K562 (cell line): ENCODE measurements at regions not wholly inside any gene's neighbourhood (a gene's known extent, or its start where the extent isn't known, plus 50 kb on each side); places are given as distances from the start of the nearest gene placed in this dataset.

ENCODE experiments used
- ATAC-seq: fragments of 200-7000 bp; cut with Tn5 transposase; 3 replicates; pipeline ENCODE4 v1.9.1; 2020; ENCODE audit warnings: moderate library complexity
- BruUV-seq: library from RNA; stranded (reverse); fragments of 400-500 nt; replicated peaks from 2 replicates; lab custom pipeline; 2021; lab: Mats Ljungman, UMichigan
- CTCF ChIA-PET: fragments of 300-600 bp; formaldehyde crosslinking; extraction: SDS; loops from one replicate; lab custom pipeline; 2021; ENCODE audit warnings: low intra/inter-chr PET ratio; lab: Yijun Ruan, JAX
- POLR2A ChIA-PET: fragments of 300-600, 350-650 bp; sonication (Branson Sonifier 250); formaldehyde crosslinking; extraction: SDS; loops from one replicate; lab custom pipeline; 2021; ENCODE audit warnings: antibody characterized with exemption, inconsistent platforms; lab: Yijun Ruan, JAX
- DNase-seq, 4 experiments: peaks; one replicate each; pipeline versions ENCODE4 v3.0.0 to v3.0.0-alpha.2; 2011 to 2018; ENCODE audit warnings: low spot score in 3 of 4, mixed read lengths in 3 of 4; ENCODE audit errors: extremely low read depth in 1 of 4
- FAIRE-seq: peaks from 2 replicates; lab custom pipeline; 2011; peaks lifted over from hg19 to GRCh38; lab: Jason Lieb, UNC
- H2AFZ ChIP-seq: 2 replicates; pipeline ENCODE4 v1.6.0; 2011; ENCODE audit warnings: low read depth, low read length, control low read depth, inconsistent platforms
- H3K27ac ChIP-seq: fragments of 200-600 bp; 3 replicates; pipeline ENCODE4 v1.8.0; 2011; ENCODE audit warnings: low read depth, mild to moderate bottlenecking, control low read depth, inconsistent platforms, low read length, moderate library complexity, mixed read lengths; ENCODE audit errors: extremely low read depth
- H3K27me3 ChIP-seq, 2 experiments: fragments of 300-600 bp in 1 of 2; 2 replicates in 1 of 2; 3 replicates in 1 of 2; pipeline versions ENCODE4 v1.6.0 to v1.8.0; 2011; ENCODE audit warnings: inconsistent platforms in 2 of 2, low read length in 2 of 2, mild to moderate bottlenecking in 1 of 2, mixed read lengths in 1 of 2, moderate library complexity in 1 of 2; ENCODE audit not compliant: control insufficient read depth in 2 of 2, insufficient read depth in 2 of 2
- H3K36me3 ChIP-seq: fragments of 300-600 bp; 3 replicates; pipeline ENCODE4 v1.8.0; 2011; ENCODE audit warnings: mild to moderate bottlenecking, low read length, inconsistent platforms; ENCODE audit not compliant: control insufficient read depth, insufficient read depth
- H3K4me1 ChIP-seq, 2 experiments: fragments of 200-600 bp in 1 of 2; replicated peaks in 1 of 2; 2 replicates in 1 of 2; 3 replicates in 1 of 2; pipeline versions ENCODE4 v1.5.1 to v1.8.0; 2011; ENCODE audit warnings: inconsistent platforms in 2 of 2, low read length in 2 of 2, mild to moderate bottlenecking in 1 of 2, mixed read lengths in 1 of 2, moderate library complexity in 1 of 2; ENCODE audit not compliant: control insufficient read depth in 2 of 2, insufficient read depth in 2 of 2
- H3K4me2 ChIP-seq: 2 replicates; pipeline ENCODE4 v1.6.1; 2011; ENCODE audit warnings: low read length, control low read depth, inconsistent platforms, mixed read lengths; ENCODE audit not compliant: insufficient read depth
- H3K4me3 ChIP-seq: fragments of 200-600 bp; sonication (generic), shearing (Covaris generic); 2 replicates; pipeline ENCODE4 v1.5.1; 2016; ENCODE audit warnings: control low read depth, inconsistent platforms
- H3K79me2 ChIP-seq: fragments of 200-600 bp; 3 replicates; pipeline ENCODE4 v1.8.0; 2011; ENCODE audit warnings: low read length, inconsistent platforms; ENCODE audit not compliant: control insufficient read depth, insufficient read depth
- H3K9ac ChIP-seq, 2 experiments: 2 replicates each; pipeline versions ENCODE4 v1.6.0 to v1.6.1; 2011; ENCODE audit warnings: low read depth in 2 of 2, low read length in 2 of 2, control low read depth in 1 of 2, inconsistent platforms in 1 of 2, mild to moderate bottlenecking in 1 of 2, mixed read lengths in 1 of 2; ENCODE audit not compliant: insufficient read depth in 1 of 2
- H3K9me1 ChIP-seq: one replicate; pipeline ENCODE4 v1.6.0; 2011; ENCODE audit warnings: inconsistent platforms, mild to moderate bottlenecking, low read length, moderate library complexity; ENCODE audit not compliant: control insufficient read depth, insufficient read depth
- H3K9me3 ChIP-seq: replicated peaks from 2 replicates; pipeline ENCODE4 v1.5.1; 2011; ENCODE audit warnings: low read depth, low read length, inconsistent platforms; ENCODE audit not compliant: control insufficient read depth, insufficient read depth
- H4K20me1 ChIP-seq: replicated peaks from 2 replicates; pipeline ENCODE4 v1.6.1; 2011; ENCODE audit warnings: low read length, inconsistent platforms, mixed read lengths; ENCODE audit not compliant: control insufficient read depth, insufficient read depth
- GATAD2A ChIP-seq: fragments of 450-650 bp; IDR thresholded peaks from 2 replicates; pipeline ENCODE4 v1.6.1; 2017
- IFI16 ChIP-seq: fragments of 250-450 bp; sonication (Bioruptor Pico); IDR thresholded peaks from 2 replicates; pipeline ENCODE4 v2.1.2; 2022; ENCODE audit warnings: mild to moderate bottlenecking, inconsistent platforms
- MCM2 ChIP-seq: fragments of 450-650 bp; IDR thresholded peaks from 2 replicates; pipeline ENCODE4 v1.6.1; 2017; ENCODE audit warnings: low read depth, mild to moderate bottlenecking
- NFATC3 ChIP-seq: fragments of 450-650 bp; IDR thresholded peaks from 2 replicates; pipeline ENCODE4 v1.6.1; 2017; ENCODE audit warnings: mild to moderate bottlenecking
- NR3C1 ChIP-seq: sonication (generic); formaldehyde crosslinking; IDR thresholded peaks from 2 replicates; pipeline ENCODE4 v1.8.1; 2022; ENCODE audit warnings: missing genetic modification reagents
- POLR2AphosphoS5 ChIP-seq: IDR thresholded peaks from 2 replicates; pipeline ENCODE4 v1.6.1; 2011; ENCODE audit warnings: mild to moderate bottlenecking, low read depth, low read length, moderate library complexity; ENCODE audit not compliant: control insufficient read depth, insufficient read depth
- PYGO2 ChIP-seq: fragments of 450-650 bp; IDR thresholded peaks from 2 replicates; pipeline ENCODE4 v1.6.1; 2016; ENCODE audit warnings: mild to moderate bottlenecking, missing genetic modification characterization, moderate library complexity, missing compliant biosample characterization
- ZNF75A ChIP-seq: fragments of 450-650 bp; formaldehyde crosslinking; IDR thresholded peaks from 2 replicates; pipeline ENCODE4 v1.4.0; 2020; ENCODE audit warnings: mild to moderate bottlenecking
- WGBS: fragments of 100-300 bp; shearing (Covaris generic); methylation state at CpG from one replicate; pipeline ENCODE4 v1.1.6; 2016; ENCODE audit warnings: low coverage, mixed read lengths; ENCODE audit not compliant: insufficient coverage; ENCODE audit errors: missing lambda C conversion rate; 5-methylcytosine and 5-hydroxymethylcytosine counted together
- in situ Hi-C: fragments of 300-500 bp; cut with MboI; formaldehyde crosslinking; loops from 4 replicates; pipeline ENCODE4 v1.15.0; 2018; ENCODE audit warnings: inconsistent platforms, mixed read lengths
- intact Hi-C: fragments of 100-400 bp; cut with micrococcal nuclease; formaldehyde crosslinking; loops from 2 replicates; pipeline ENCODE4 v1.14.2; 2022
- TF ChIP-seq, protein P1 (sequence below): IDR thresholded peaks from 2 replicates; pipeline ENCODE4 v1.6.1; 2014; ENCODE audit warnings: antibody characterized with exemption

DNA sequence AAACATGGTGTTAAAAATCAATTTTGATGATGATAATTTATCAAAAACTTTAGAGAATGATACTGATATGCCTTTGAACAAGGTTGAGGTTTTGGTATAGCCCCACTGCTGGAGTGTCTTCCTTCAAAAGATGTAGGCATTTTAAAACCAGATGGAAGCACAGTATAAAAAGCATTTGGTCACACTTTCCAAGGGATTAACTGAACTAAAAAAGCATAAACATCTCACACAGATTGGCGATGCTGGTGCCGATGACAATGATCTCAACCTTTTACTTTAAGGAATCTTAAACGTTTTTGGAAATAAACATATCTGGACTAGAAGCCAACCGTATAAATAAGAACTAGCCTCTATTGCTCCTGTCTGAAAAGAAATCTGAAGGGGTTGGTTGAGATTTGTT is 488.4 kb downstream of the ENC1 start:
- intact Hi-C loops = no loop called here
- Histone ChIP-seq H3K27ac (no peak overlapping the region), H3K79me2 (no peaks in the 10 kb centered on the region), H3K4me1 (no peaks in the 10 kb centered on the region), H4K20me1 (no peaks in the 10 kb centered on the region; the same call in 1 of the 2 replicates), H3K4me2 (no peak overlapping the region), H3K4me3 (no peak overlapping the region), H3K9ac (no peak overlapping the region), H2AFZ (no peak overlapping the region), H3K36me3 (no peaks in the 10 kb centered on the region), H3K27me3 (no peaks in the 10 kb centered on the region), H3K9me1 (no peaks in the 10 kb centered on the region), H3K9me3 (no peaks in the 10 kb centered on the region)
- FAIRE-seq (no peak), ATAC-seq (no peak), DNase-seq (no peak)
- no peak for TF ChIP-seq NR3C1 (CRISPR knock-in tag)
- TF ChIP-seq POLR2AphosphoS5 = no peak
- no peak for TF ChIP-seq PYGO2 (tag)
- 2% methylated on average over 4 of the region's 4 CpGs for WGBS
- ChIA-PET CTCF (no interaction called here), POLR2A (interaction anchor here (1.0 kb wide), 1 partner anchor 20 kb away, joined by 3 read pairs; no protein-coding TSS in a partner anchor)
- in situ Hi-C loops = no loop called here
- BruUV-seq = no TSS peak

DNA sequence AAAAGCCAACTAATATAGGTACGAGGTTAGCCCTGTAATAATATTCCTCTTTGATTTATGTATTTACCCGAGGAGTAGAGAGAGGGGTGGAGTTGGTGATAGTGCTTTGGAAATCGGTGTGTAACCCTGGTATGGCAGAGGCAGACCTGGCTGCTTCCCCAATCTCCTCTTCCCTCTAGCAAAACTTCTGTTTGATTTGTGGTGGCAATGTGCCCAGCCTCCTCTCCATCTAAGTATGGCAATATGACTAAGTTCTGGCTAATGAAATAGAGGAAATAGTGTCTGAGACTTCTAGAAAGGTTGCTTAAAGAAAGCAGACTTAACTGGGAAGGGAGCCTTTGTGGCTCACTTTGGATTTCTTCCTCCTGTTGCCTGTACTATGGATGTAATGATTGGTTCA is 491.1 kb downstream of the ENC1 start:
- H3K79me2 ChIP-seq = no peaks in the 10 kb centered on the region
- H4K20me1 ChIP-seq = no peaks in the 10 kb centered on the region
- DNase-seq (no peak), ATAC-seq (no peak), FAIRE-seq (no peak)
- intact Hi-C loops = no loop called here
- ChIA-PET POLR2A (no interaction called here), CTCF (no interaction called here)
- WGBS = 0% methylated on average over 3 of the region's 3 CpGs
- H3K9ac ChIP-seq = no peak overlapping the region
- H3K36me3 ChIP-seq = no peaks in the 10 kb centered on the region
- no TSS peak for BruUV-seq
- H3K9me3 ChIP-seq = no peaks in the 10 kb centered on the region
- H3K4me2 ChIP-seq = no peak overlapping the region
- H3K27me3 ChIP-seq = peaks cover 0 to 2% of the 10 kb centered on the region in 2 experiments; a peak in 2 of 5 replicates
- H3K4me3 ChIP-seq = no peak overlapping the region
- H3K27ac ChIP-seq = no peak overlapping the region
- H3K4me1 ChIP-seq = no peaks in the 10 kb centered on the region
- in situ Hi-C loops = no loop called here
- no peak overlapping the region for H2AFZ ChIP-seq
- H3K9me1 ChIP-seq = no peaks in the 10 kb centered on the region
- TF ChIP-seq IFI16 (CRISPR knock-in tag) (no peak), MCM2 (no peak), GATAD2A (no peak), NFATC3 (no peak), ZNF75A (no peak)
- TF ChIP-seq, protein P1, sequence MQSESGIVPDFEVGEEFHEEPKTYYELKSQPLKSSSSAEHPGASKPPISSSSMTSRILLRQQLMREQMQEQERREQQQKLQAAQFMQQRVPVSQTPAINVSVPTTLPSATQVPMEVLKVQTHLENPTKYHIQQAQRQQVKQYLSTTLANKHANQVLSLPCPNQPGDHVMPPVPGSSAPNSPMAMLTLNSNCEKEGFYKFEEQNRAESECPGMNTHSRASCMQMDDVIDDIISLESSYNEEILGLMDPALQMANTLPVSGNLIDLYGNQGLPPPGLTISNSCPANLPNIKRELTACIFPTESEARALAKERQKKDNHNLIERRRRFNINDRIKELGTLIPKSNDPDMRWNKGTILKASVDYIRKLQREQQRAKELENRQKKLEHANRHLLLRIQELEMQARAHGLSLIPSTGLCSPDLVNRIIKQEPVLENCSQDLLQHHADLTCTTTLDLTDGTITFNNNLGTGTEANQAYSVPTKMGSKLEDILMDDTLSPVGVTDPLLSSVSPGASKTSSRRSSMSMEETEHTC = no peak
